GM18508 (cell line): ENCODE measurements at regions not wholly inside any gene's neighbourhood (a gene's known extent, or its start where the extent isn't known, plus 50 kb on each side); places are given as distances from the start of the nearest gene placed in this dataset.

Experiments
- ATAC-seq: cut with Tn5 transposase; IDR thresholded peaks from one replicate; pipeline ENCODE4 v1.9.1; 2021; ENCODE audit warnings: moderate number of reproducible peaks; ENCODE audit not compliant: insufficient read depth, unreplicated experiment

DNA sequence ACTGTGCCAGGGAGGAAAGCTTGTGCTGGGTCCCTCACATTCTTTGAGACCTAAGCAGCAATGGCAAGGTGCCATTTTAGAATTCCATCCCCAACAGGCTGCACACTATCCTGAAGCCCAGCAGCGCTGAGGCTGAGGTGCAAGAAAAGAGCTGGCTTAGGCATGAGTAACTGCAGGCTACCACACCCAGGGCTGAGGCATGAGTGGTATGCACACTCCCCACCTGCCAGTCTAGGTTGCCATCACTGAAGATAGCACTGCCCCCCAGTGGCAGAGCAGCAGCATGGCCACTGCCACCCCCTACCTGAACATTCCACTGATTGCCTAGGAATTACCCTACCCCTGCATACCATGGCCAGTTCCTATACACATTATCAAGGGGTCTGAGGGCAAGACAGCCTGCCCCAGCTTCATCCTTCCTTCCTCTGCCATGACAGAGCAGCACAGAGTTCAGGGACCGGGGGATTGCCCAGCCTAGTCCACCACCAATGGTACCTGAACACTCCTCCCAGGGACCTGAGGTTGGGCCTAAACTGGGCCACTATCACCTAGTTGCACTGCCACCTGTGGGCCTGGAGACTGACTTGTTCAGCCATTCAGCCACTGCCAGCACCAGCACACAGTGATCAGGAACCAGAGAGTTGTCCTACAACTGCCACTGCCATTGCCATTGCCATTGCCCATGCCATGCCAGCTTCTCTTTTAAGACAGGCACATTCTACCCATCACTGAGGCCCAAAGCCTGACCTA, 129.8 kb downstream of the SATB1 start:
- ATAC-seq = peak; percentile 94

DNA sequence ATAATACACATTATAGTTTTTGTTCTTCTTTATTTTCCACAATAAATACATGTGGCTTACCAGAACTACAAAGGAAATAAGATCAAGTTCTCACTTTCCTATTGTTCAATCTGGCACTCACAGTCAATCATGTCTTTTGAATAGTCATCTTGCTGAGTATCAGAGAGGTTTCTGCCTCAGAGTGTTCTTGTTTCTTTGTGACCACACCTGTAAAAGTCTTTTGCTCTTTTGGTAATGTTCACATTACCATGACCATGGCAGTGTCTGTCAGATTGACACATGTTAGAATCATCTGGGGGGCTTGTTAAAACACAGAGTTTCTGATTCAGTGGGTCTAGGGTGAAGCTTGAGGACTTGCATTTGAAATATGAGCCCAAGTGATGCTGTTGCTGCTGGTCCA, 135.0 kb downstream of the SATB1 start:
- no peak for ATAC-seq

DNA sequence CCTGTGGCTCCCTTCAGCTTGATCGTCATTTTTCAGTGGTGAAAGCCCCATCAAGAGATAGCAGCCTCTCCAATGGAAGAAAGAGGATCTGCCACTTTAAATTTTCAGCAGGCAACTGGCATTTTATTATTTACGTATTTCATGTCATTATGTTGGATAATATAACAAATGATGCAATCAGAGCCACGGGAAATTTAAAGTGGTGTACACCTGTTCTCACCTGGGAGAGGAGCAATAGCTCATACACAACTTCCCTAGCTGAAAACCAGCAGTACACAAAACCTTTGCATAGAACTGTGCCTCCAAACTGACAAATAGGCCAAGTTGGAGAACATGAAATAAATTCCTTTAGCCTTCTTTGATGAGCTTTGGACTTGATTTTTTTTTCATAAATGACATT, 136.9 kb downstream of the SATB1 start:
- no peak for ATAC-seq

DNA sequence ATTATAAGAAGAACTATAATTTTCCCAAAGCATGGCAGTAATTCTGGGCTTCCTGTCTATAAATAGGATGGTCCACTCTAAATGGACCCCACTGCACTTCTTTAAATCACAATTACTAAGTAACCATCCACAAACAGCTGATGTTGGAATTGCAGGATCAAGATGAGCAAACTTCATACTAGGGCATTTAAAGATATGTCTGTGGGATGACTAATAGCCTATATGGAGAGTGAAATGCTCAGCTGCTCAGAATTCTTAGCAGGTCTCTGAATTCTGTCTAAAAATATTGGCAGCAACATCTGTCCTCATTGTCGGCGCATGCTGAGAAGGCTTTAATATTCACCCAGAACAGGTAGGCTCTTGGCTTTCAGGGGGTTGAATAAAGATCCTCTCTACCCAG, 140.4 kb downstream of the SATB1 start:
- ATAC-seq = no peak

DNA sequence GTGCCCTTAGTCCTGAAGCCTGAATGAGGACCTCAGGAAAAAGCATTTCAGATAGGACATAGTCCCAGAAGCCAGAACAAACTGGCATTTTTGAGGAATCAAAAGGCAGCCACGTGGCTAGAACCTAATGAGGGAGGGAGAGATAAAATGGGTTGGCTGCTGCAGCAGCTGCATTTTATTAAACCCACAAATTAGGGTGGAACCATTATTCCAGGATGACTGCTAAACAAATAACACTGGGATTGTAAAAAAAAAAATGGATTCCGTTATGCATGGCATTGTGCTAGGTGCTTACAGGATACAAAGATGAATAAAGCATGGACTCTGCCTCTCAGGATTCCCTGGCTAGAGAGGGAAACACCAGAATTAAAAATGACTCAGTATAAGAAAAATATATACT, 141.5 kb downstream of the SATB1 start:
- no peak for ATAC-seq

DNA sequence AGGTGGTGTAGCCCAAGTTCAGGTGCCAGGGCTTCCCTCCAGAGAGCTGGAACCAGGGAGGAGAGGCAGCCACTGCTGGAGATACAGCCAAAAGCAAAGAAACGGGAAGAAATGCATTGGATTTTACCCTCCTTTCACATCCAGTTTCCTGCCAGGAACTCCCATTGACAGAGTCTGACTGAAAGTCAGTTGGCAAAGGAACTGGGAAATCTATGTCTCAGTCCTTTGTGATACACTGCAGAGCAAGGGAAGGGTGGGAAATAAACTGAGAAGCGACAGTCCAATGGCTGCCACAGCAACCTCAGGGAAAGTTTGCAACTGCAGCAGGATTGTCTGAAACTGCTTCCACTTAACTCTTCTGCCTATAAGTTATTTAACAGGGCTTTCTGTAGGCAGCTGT, 142.6 kb downstream of the SATB1 start:
- no peak for ATAC-seq

DNA sequence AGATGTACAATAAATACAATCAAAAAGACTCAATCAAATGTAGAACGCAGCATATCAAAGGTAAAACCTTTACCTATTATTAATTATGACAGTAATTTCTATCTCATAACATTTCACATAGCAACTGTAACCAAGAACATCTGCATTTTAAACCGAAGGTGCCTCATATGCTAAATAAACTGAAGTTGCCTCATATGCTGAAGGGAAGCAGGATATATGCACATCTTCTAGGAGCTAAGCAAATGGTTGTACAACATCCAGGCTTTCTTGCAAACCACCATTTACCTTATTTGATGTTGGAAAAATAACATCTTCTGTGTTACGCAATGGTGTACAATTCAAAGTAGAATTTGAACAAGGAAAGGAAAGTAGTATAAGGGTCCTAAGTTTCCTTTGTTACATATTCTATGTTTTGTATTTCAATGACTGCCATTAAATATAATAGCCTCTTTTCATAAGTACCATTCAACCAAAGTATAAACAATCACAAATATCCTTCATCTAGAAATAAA, 145.9 kb downstream of the SATB1 start:
- ATAC-seq = no peak

DNA sequence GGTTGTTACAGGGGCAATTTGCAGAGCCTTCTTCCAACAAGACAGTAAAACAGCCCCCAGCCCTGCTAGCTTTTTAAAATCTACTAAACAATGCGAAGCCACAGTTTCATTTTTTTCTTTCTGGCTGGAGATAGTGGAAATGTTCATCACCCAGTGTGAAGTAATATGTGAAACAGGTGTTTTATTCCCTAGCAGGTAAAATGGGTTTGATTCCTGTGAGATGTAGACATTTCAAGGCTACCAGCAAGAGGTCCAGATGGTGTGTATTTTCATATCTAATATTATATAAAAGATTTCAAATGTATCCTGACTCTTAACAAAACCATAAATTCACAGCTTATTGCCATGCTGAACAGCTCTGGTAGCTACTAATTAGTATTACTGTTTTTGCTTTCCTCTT, 160.3 kb downstream of the SATB1 start:
- no peak for ATAC-seq

DNA sequence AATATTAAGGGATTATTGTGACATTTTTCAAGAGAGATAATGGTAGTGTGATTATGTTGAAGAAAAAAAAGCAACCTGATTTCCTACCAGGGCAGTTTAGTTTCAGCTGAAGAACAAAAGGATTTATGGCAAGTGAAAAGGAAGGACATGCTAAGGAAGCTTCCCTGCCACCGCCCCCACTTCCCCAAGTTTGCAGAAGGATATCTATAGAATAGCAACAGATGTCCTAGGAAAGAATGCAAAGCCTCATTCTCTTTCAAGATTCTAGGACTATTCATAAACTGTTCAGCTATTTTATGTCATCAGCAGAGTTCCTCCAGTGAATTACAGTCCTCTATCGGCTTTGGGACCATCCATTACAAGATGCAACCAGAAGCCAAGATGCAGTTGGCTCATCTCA, 160.8 kb downstream of the SATB1 start:
- no peak for ATAC-seq

DNA sequence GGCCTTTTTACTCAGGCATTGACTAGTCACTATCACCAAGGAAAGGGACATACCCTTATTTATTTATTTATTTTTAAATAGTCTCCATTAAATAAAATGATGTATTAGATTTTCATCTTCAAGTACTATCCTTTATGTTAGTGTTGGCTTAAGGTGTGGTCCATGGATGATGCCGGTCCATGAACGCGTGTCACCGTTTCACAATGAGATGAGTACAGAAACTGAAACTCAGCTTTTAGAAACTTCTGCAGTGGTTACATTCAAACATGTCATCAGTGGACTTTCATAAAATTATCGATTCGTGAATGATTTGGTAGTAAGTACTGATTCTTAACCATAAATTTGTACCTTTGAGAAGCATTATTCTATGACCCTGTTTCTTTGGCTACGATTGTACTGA, 166.6 kb downstream of the SATB1 start:
- no peak for ATAC-seq

DNA sequence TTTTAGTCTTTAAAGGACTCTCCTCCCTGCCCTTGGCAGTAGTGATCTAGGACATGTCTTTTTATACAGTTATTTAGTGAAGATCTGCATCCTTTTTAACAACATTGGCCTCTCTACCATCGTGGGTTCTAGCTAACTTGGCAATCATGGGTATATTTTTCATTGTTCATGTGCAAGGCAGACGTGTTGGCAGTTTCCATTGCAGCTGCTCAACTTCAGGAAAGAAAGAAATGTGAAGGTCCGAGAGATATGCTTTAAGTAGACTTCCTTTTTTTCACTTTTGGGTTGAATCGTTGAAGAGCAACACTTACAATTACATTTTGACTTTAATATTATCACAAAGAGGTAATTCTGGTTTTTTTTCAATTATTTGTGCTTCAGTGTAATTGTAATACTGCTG, 172.6 kb downstream of the SATB1 start:
- ATAC-seq = no peak

DNA sequence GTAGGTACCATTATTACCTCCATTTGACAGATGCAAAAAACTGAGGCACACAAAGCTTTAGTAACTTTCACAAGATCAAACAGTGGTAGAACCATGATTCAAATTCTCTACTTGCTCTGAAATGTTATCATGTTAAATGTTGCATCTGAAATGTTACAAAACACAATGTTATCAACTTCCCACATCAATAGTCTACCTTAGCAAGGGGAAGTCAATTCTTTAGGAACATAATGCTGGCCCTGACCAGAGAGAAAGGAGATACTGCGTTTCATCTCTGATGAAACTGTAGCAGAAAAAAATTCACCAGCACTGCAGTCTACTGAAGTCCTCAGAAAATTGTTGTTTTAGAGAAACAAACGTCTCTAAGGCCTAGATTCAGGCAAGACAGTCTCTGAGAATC, 174.1 kb downstream of the SATB1 start:
- ATAC-seq = no peak

DNA sequence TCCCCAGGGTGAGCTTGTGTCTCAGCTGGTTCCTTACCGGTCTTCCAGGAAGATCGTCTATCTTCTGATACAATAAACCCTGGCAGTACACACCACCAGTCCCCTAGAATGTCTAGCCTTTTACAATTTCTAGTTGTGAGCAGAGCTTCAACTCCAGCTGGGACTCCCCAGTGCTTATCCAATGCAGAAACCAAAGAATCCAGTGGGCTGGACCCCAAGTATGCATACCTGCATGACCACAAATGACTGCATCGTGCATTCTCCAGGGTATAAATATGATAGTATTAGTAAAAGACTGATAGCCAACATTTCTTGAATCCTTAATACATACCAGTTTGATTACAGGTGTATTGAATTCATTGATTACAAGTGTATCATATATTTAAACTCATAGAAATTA, 176.0 kb downstream of the SATB1 start:
- no peak for ATAC-seq

DNA sequence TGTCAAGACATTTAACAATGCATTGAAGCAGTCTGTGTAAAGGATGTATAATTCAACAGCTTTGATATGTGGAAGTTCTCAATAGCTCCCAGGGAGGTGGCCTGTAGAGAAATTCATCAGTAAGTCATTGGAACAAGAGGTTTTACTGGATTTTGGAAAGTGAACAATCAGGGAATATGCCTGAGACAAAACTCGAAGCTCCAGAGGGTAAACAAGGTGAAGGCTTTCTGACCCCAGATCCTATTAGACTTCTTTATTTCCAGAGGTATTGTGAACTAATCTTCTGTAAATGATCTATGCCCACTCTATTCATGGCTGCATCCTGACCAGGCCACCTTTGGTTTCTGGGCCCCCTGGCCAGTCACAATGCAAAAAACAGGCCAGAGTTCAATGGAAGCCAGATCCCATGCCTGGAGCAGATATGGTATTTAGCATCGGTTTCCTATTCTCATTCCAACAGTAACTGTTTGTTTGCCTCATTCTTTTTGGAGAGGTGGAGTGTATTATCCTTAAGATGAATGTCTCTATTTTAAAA, 177.3 kb downstream of the SATB1 start:
- no peak for ATAC-seq

DNA sequence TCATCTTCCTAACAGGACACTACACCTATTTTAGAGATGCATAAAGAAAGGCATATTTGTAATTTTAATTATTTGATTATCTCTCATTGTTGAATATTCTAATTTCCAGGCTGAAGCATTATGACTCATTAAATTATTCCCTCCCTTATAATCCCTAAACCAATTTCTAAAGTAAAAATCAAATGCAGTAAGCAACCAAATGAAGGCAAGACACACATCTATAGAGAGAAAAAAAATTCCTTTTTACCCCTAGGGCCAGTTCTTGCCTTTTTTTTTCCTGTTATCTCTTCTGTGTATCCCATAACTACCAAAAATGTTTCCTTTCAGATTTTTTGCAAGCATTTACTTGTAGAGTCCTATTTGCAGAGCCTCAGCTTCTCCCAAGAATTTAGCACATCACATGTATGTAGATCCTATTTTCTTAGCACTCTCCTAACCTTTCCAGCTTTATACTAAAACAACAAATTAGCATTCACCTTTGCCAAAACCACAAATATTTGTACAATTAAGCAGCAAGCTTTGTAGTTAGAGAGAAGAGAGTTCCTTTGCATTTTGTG, 177.9 kb downstream of the SATB1 start:
- ATAC-seq = no peak

DNA sequence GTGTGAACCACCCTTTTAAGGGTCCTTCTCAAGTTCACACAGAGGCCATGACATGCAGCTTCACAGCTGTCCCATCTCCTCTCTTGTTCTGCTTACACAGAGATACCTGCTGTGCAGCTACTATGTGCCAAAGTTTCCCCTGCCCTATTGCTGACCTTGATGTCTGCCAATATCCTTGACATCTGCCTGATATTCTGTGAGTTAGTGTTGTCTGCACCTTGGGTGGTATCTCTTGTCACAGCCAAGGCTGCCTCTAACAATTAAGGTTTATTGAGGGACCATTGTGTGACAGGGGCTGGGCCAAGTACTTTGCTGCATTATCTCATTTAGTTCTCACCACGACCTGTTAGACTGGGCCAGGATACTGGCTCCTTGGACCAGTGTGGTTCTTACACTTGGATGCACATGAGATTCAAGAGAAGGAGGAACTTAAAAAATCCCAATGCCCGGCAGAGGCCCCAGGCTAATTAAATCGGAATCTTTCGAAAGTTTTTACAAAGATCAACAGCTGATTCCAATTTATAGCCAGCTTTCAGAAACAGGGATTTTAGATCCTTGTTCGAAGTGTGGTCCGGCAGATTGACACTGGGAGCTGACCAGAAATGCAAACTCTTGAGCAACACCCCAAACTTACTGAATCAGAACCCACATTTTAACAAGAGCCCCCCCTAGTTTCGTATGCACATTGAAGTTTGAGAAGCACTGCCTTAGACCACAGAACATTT, 178.6 kb downstream of the SATB1 start:
- no peak for ATAC-seq

DNA sequence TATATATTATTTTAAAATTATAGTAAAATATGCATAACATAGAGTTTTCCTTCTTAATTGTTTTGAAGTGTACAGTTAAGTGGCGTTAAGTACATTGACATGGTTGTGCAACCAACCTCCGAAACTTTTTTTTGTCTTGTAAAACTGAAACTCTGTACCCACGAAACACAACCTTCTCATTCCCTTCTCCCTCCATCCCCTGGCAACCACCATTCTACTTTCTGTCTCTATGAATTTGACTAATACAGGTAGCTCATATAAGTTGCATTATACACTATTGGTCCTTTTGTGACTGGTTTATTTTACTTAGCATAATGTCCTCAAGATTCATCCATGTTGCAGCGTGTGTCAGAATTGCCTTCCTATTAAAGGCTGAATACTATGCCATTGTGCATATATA, 179.4 kb downstream of the SATB1 start:
- no peak for ATAC-seq

DNA sequence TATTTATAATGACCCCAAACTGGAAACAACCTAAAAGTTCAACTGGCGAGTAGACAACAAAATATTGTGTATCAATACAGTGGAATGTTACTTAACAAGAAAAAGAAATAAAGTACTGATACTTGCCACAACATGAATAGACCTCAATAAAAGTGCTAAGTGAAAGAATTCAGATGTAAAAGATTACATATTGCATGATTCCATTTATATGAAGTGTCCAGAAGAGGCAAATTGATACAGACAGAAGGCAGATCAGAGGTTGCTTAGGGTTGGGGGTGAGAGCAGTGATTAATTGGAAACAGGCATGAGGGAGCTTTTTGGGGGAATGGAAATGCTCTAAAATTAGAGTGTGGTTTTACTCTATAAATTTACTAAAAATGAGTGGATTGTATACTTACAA, 183.3 kb downstream of the SATB1 start:
- ATAC-seq = no peak

DNA sequence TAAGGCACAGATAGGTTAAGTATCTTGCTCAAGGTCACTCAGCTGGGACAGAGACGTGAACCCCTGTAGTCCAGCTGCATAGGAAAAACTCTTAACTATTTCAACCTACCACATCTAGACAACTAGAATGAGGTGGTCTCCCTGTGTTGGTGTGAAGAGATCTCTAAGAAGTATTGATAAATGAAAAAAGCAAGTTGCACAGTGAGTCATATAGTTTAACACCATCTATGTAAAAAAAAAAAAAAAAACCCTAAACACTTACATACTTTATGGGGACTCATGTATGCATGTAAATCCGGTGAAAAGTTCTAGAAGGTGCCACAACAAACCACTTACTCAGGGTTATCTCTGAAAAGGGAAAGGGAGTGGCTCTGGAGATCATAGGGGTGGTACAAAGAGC, 185.5 kb downstream of the SATB1 start:
- no peak for ATAC-seq

DNA sequence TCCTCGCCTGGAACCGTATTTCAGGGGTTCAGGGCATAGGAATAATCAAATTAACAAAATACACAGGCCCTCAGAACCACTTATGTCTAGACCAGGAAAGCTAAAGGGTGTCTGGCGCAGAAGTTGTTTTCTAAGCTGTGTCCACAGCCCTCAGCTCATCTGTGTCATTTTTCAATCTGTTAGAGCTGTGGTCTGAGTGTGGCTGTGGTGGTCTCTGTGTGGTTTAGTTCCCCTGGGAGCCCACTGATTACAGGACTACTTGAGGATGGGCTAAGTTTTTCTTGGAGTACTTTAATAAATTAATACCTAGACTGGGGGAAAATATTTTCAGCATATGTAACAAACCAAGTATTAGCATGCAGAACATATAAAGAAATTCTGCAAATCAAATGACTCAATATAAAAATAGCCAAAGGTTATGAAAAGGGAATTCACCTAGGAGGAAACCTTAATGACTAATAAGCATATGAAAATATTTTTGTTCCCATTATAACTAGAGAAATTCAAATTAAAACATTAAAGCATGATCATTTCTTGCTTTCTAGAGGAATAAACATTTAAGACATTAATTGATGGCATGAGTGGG, 186.3 kb downstream of the SATB1 start:
- no peak for ATAC-seq

DNA sequence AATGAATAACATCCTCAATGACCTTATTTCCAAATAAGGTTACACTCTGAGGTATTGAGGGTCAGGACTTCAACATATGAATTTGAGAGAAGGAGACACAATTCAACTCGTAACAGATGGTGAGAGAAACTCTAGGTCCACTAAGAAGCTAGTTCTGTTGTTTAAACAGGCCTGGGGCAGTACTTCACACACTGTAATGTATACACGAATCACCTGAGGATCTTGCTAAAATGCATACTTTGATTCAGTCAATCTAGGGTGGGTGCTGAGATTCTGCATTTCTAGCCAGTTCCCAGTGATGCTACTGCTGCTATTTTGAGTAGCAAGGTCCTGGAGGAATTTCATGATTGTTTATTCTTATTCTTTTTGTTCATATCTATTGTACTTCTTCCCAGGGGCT, 186.8 kb downstream of the SATB1 start:
- no peak for ATAC-seq
